GM13977 (cell line): ENCODE measurements at regions not wholly inside any gene's neighbourhood (a gene's known extent, or its start where the extent isn't known, plus 50 kb on each side); places are given as distances from the start of the nearest gene placed in this dataset.

Source experiments
- DNase-seq: peaks from one replicate; pipeline ENCODE4 v3.0.0; 2012; ENCODE audit warnings: low spot score
- CTCF ChIP-seq: IDR thresholded peaks from 2 replicates; pipeline ENCODE4 v1.5.1; 2012; ENCODE audit warnings: mild to moderate bottlenecking, control low read depth; ENCODE audit not compliant: insufficient read depth; ENCODE audit errors: extremely low read depth, missing control alignments
- in situ Hi-C: fragments of 300-500 bp; cut with MboI; formaldehyde crosslinking; loops from one replicate; pipeline ENCODE4 v1.12.0; 2022; ENCODE audit warnings: low sequenced_read_pairs, low pct_unique_long_range_greater_than_20kb, mixed read lengths, inconsistent platforms; ENCODE audit not compliant: unreplicated experiment

- no peak for TF ChIP-seq CTCF
- no peak for DNase-seq
- in situ Hi-C loops: no loop called here
Measured at GRCh38 chr3:21100656-21101359, 650.2 kb downstream of the ZNF385D start.

- no peak for TF ChIP-seq CTCF
- no peak for DNase-seq
- in situ Hi-C loops: no loop called here
Measured at GRCh38 chr3:21094686-21095085, 656.3 kb downstream of the ZNF385D start.

- in situ Hi-C loops: no loop called here
- no peak for DNase-seq
- TF ChIP-seq CTCF: no peak
Measured at GRCh38 chr3:21073561-21073960, 677.4 kb downstream of the ZNF385D start.

- no peak for TF ChIP-seq CTCF
- no peak for DNase-seq
- in situ Hi-C loops: no loop called here
Measured at GRCh38 chr3:21067031-21067813, 683.8 kb downstream of the ZNF385D start.

GRCh38 chr3:21062831-21063294 is 688.1 kb downstream of the ZNF385D start:
- in situ Hi-C loops: no loop called here
- no peak for DNase-seq
- TF ChIP-seq CTCF: no peak

- TF ChIP-seq CTCF: no peak
- DNase-seq: no peak
- in situ Hi-C loops: no loop called here
Measured at GRCh38 chr3:21059404-21059803, 691.6 kb downstream of the ZNF385D start.
